Coronary artery (tissue), 2 donors: ENCODE measurements at regions not wholly inside any gene's neighbourhood (a gene's known extent, or its start where the extent isn't known, plus 50 kb on each side); places are given as distances from the start of the nearest gene placed in this dataset.
"Not testable (repeated sequence)": the region's sequence is repeated elsewhere in the genome, so short reads cannot be mapped to it uniquely, and the experiment has no call there.

Experiments used
- DNase-seq: peaks from one replicate; pipeline ENCODE4 v3.0.0-alpha.2; 2017; ENCODE audit warnings: low spot score
- H3K27ac ChIP-seq, 2 donors: fragments of 200-600 bp; sonication (generic); one replicate each; pipeline ENCODE4 v1.5.1; 2016 to 2019
- H3K4me3 ChIP-seq: fragments of 200-600 bp; sonication (generic); 2 replicates; pipeline ENCODE4 v1.5.1; 2016; ENCODE audit warnings: mild to moderate bottlenecking, moderate library complexity
- TF ChIP-seq, protein P1 (sequence below): fragments of 200-600 bp; sonication (generic); IDR thresholded peaks from one replicate; pipeline ENCODE4 v1.5.1; 2019; ENCODE audit warnings: antibody characterized with exemption

DNA sequence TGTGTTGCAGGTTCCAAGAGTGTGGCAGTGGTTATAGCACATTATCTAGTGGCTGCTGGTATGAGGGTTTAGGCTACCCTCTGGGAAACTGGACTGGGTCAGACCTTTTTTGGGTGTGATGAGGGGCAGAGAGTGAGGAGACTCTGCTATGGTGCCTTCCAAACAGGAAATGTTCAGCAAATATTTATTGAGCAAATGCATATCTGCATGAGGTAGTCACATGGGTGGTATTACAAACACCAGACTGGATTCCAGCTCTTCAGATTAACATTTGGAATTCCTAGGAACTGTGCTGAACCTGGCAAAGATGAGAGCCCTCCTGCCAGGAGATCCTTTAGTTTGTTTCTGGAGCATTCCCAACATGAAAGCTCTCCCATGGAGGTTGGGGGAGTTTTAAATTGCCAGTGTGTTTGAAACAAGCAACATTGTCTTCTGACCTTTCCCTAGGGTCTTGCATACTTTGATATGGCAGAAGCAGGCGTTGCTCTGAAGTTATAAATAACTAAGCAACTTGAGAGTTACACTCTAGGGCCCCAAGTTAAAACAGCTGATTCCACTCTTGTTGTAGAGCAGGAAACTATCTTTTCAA, 341.2 kb upstream of the C2CD4B start:
- TF ChIP-seq, protein P1, sequence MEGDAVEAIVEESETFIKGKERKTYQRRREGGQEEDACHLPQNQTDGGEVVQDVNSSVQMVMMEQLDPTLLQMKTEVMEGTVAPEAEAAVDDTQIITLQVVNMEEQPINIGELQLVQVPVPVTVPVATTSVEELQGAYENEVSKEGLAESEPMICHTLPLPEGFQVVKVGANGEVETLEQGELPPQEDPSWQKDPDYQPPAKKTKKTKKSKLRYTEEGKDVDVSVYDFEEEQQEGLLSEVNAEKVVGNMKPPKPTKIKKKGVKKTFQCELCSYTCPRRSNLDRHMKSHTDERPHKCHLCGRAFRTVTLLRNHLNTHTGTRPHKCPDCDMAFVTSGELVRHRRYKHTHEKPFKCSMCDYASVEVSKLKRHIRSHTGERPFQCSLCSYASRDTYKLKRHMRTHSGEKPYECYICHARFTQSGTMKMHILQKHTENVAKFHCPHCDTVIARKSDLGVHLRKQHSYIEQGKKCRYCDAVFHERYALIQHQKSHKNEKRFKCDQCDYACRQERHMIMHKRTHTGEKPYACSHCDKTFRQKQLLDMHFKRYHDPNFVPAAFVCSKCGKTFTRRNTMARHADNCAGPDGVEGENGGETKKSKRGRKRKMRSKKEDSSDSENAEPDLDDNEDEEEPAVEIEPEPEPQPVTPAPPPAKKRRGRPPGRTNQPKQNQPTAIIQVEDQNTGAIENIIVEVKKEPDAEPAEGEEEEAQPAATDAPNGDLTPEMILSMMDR, result no peak
- peak overlapping the region; percentile 41 to 52 for H3K27ac ChIP-seq
- DNase-seq, result no peak
- H3K4me3 ChIP-seq, result peak overlapping the region; percentile 16

DNA sequence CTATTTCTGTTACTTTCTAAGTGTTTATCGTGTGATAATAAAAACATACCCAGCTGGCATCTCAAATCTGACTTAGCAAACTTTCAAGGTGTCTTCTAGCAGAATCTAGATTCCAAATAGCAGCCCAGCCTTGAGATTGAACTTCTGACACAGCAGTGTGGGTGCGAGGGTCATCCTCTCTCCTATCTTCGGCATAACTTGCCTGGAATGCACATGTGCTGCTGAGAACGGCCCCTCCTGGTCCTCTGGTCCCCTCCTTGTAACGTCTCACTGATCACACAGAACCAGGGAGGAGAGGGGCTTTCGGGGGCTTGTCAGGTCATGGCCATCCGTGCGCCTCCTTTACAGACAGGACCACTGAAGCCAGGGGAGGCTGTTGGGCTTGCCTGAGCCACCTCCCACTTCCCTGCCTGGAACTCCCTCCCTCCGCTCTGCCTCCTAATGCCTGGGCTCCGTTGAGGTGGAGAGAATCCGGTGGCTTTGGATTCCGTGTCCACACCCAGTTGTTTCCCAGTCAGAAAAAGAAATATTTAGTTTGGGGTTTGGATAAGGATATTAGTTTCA, 344.4 kb upstream of the C2CD4B start:
- Histone ChIP-seq H3K27ac (no peak overlapping the region), H3K4me3 (no peak overlapping the region)
- TF ChIP-seq, protein P1, result no peak
- no peak for DNase-seq

DNA sequence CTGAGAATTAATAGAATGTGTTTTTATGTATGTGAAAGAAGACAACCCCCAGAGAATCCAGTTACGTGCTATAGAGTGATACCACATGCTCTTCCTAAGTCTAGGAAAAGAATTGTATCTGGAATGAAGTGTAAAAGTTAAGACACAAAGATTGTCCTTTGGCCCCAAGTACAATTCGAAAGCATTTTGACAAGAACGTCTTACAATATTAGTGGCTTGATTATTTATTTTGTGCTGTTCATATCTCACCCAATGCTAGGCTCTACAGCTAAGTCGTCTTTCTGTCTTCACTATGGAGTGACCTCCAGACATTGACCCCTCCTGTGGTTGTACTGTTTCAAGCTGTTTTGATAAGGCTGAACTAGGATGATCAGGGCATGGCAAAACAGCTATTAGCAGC, 345.7 kb upstream of the C2CD4B start:
- DNase-seq, result no peak
- no peak overlapping the region for H3K4me3 ChIP-seq
- no peak overlapping the region for H3K27ac ChIP-seq
- TF ChIP-seq, protein P1, result no peak

DNA sequence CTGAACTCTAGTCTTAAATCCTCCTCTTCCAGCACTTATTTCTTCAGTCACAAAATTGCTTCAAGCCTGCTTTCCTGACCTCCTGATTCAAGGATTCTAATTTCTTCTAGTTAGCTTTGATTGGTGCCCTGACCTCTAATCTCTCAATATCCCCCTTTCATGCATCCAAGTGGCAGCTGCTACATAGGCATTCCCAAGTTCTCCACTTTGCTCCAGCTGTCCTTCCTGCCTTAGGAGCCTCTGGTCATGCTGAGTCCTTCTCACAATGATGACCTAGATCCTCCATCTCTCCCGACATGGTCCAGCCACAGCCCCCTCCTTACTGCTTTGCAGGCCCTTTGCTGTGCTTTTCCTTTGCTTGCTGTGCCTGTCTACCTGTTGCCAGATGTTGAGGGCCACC, 347.8 kb upstream of the C2CD4B start:
- DNase-seq, result no peak

DNA sequence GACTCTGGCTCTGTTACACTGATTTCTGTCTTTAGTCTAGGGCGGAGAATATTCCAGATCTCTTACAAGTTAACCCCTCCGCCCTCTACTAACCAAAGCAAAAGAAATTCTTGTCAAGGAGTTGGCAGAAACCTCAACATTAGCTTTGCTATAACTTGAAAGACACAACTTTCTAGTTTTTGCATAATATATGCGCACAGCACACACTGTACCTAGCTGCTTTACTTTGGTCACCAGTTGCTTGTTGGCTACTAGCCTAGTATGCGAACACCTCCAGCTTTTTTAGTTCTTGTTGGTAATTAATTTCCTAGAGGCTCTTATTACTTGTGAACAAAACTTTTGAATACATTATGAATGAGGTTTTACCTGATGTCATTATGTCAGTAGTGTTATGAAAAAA, 348.8 kb upstream of the C2CD4B start:
- Histone ChIP-seq H3K27ac (no peak overlapping the region), H3K4me3 (no peak overlapping the region)
- DNase-seq, result no peak
- TF ChIP-seq, protein P1, result no peak

More for the DNA sequence above, 347.8 kb upstream of the C2CD4B start:
- TF ChIP-seq, protein P1, result no peak
- H3K4me3 ChIP-seq, result no peak overlapping the region
- H3K27ac ChIP-seq, result no peak overlapping the region

DNA sequence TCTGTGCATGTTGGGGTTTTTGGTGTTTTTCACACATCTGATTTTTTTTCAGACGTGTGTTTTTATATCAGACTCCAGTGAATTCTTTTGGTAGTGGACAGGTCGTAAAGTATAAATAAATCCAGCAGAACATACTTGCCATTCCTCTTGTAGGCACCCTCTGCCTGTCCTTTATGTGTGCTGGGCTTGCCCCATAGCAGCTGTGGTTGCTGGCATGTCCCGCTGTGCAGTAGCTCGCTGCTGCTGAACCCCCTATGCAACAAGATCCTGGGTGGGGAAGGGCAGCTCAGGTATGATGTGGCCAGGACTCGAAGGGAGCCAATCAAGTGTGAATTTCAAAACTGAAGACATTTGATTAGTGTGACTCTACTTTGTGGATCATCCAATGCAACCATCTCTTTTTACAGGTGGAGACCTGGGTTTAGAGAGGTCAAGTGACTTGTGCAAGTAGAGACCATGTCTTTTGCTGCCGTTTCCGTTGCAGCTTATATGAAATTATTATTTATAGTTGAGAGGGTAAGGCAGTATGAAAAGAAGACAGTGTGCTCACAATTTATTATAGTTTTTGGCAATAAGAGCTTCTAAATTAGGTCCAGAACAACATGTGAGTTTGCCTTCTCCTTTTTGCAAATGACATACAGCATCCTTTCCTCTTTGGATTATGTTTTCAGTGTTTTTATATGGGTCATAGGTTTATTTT, 350.8 kb upstream of the C2CD4B start:
- Histone ChIP-seq H3K4me3 (no peak overlapping the region), H3K27ac (no peak overlapping the region)
- TF ChIP-seq, protein P1, result no peak
- DNase-seq, result no peak

DNA sequence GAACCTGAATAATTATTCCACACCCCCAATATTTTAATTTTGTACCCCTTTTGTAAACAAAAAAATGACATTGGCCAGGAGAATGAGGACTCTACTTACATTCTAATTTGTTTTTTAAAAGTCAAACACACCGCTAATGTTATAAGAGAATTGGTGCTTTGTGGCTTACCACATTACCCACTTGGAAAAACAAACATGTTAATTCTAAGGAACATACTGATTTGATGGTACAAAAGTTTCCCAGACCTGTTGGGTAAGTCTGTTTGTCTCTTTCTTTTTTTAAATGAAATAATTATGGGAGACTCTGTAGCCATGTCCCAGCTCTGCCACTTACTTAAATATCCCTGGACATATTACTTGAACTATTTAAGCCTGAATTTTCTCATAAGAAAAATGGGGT, 352.5 kb upstream of the C2CD4B start:
- DNase-seq, result no peak
- H3K27ac ChIP-seq, result no peak overlapping the region
- TF ChIP-seq, protein P1, result no peak
- H3K4me3 ChIP-seq, result no peak overlapping the region

DNA sequence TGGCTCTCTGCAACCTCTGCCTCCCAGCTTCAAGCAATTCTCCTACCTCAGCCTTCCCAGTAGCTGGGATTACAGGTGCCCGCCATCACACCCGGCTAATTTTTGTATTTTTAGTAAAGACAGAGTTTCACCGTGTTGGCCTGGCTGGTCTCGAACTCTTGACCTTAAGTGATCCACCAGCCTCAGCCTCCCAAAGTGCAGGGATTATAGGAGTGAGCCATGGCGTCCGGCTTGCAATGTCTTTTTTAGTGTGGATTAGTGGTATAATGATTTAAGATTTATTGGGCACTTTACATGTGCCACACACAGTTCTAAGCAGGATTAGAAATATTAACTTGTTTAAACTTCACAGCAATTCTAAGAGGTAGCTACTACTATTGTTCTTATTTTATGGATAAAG, 353.6 kb upstream of the C2CD4B start:
- DNase-seq, H3K4me3 ChIP-seq, H3K27ac ChIP-seq: not testable (repeated sequence)
